ENCODE measurements at regions not wholly inside any gene's neighbourhood (a gene's known extent, or its start where the extent isn't known, plus 50 kb on each side); places are given as distances from the start of the nearest gene placed in this dataset.

DNA sequence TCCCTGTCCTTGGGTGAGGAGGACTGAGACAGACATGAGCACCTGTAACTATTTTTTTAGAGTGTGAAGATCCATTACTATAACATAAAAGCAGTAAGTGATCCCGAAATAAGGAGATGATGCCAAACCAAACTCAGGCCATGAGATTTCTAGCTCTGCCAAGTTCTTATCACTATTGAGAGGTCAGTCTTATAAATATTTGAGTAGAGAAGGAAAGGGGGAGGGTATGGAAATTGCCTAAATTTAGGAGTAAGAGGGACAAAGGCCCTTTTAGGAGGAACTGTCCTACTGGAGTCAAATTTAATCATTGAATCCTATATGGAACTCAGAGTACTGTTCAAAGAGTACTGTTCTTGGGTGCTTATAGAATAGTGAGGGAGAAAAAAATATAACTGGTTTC is 326.9 kb upstream of the NAALADL2 start:
- TF ChIP-seq POLR2AphosphoS5 (IDR thresholded peaks at IDR 0.05; ENCODE audit: low read depth, low read length): no peak
- no peak for TF ChIP-seq RAD21 (IDR thresholded peaks at IDR 0.05; ENCODE audit: low read length)
- TF ChIP-seq EZH2phosphoT487 (IDR thresholded peaks at IDR 0.05; ENCODE audit: borderline replicate concordance, low read depth): no peak
